Fibroblast of pulmonary artery (primary cell): ENCODE measurements at regions not wholly inside any gene's neighbourhood (a gene's known extent, or its start where the extent isn't known, plus 50 kb on each side); places are given as distances from the start of the nearest gene placed in this dataset.
A peak's percentile ranks its signal among the peaks of the same experiment; 100 is the strongest.
"Not testable (repeated sequence)": the region's sequence is repeated elsewhere in the genome, so short reads cannot be mapped to it uniquely, and the experiment has no call there.

ENCODE experiments used
- DNase-seq: peaks from one replicate; pipeline ENCODE4 v3.0.0-alpha.2; 2010; ENCODE audit warnings: low read depth
- H3K4me3 ChIP-seq: replicated peaks from 2 replicates; pipeline ENCODE4 v1.5.1; 2011; ENCODE audit warnings: low read depth, mild to moderate bottlenecking, control low read depth, low read length, moderate library complexity
- TF ChIP-seq, protein P1 (sequence below): IDR thresholded peaks from 2 replicates; pipeline ENCODE4 v1.5.1; 2011; ENCODE audit warnings: mild to moderate bottlenecking, control low read depth, low read length, inconsistent platforms; ENCODE audit errors: missing control alignments

DNA sequence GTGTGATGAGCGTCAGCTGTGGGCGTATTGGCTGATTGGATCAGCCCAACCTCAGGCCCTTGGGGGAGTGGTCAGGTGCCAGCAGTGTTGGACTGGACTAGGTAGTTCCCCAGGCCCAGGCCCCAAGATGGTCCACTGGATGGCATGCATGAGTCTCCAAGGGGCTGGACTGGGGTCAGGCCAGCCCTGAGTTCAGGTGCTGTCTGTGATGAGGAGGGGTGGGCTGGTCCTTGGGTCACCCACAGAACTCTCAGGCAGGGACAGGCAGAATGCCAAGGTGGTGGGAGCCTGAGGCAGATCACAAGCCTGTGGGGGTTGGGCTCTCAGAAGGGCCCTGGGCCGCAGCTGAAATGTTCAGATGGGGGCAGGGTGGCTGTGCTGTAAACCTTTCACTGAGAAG, 59.5 kb upstream of the THUMPD2 start:
- TF ChIP-seq, protein P1, sequence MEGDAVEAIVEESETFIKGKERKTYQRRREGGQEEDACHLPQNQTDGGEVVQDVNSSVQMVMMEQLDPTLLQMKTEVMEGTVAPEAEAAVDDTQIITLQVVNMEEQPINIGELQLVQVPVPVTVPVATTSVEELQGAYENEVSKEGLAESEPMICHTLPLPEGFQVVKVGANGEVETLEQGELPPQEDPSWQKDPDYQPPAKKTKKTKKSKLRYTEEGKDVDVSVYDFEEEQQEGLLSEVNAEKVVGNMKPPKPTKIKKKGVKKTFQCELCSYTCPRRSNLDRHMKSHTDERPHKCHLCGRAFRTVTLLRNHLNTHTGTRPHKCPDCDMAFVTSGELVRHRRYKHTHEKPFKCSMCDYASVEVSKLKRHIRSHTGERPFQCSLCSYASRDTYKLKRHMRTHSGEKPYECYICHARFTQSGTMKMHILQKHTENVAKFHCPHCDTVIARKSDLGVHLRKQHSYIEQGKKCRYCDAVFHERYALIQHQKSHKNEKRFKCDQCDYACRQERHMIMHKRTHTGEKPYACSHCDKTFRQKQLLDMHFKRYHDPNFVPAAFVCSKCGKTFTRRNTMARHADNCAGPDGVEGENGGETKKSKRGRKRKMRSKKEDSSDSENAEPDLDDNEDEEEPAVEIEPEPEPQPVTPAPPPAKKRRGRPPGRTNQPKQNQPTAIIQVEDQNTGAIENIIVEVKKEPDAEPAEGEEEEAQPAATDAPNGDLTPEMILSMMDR = no peak
- DNase-seq = no peak
- H3K4me3 ChIP-seq = no peak overlapping the region

DNA sequence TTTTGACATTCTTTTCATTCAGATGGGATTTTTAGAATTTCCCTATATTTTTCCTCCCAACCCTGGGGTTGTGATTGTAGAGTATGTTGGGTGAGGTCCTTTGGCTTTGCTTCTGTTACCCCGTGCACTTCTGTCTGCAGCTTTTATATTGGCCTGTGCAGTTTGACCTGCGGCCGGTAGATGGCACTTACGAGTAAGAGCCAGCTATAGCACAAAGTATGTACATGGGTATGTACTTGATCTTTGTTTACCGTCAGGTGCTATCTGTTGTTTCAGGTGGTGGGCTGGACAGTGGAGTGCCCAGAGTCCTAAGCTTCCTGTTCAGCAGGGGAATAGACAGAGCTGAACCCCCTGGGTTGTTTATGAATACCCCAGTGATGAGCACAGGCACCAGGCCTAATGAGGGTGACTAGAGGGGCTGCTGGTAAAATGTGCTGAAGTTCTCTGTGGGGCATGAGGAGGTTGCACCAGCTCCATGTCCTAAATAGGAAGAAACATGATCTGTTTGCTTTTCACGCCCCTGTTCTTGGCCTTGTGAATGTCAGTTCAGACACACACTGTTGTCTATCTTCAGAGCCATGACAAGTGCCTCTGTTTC, 58.9 kb upstream of the THUMPD2 start:
- H3K4me3 ChIP-seq = no peak overlapping the region
- TF ChIP-seq, protein P1 = peak; percentile 98
- DNase-seq = peak; percentile 64

DNA sequence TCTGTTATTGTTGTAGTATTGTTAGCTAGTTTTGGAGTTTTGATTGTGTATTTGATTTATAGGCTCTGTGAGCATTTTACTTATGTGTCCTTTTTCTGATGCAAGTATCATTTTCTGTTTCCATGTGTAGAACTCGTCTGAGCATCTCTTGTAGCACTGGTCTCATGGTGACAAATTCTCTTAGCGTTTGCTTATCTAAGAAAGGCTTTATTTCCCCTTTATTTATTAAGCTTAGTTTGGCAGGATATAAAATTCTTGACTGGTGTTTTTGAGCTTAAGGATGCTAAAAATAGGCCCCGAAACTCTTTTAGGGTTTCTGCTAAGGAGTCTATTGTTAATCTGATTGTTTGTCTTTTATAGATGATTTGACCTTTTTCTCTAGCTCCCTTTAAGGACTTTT, 57.6 kb upstream of the THUMPD2 start:
- TF ChIP-seq, protein P1 = no peak
- DNase-seq = no peak

DNA sequence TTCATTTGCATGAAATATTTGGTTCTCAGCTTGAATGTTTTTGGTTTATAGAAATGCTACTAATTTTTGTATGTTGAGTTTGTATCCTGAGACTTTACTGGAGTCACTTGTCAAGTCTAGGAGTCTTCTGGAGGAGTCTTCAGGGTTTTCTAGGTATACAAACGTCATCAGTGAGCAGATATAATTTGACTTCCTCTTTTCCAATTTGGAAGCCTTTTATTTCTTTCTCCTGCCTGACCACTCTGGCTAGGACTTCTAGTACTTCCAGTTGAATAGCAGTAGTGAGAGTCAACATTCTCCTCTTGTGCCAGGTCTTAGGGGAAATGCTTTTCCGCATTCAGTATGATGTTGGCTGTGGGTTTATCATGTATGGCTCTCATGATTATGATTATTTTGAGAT, 55.4 kb upstream of the THUMPD2 start:
- TF ChIP-seq, protein P1 = no peak
- no peak for DNase-seq
- H3K4me3 ChIP-seq = no peak overlapping the region

More for the DNA sequence above, 57.6 kb upstream of the THUMPD2 start:
- H3K4me3 ChIP-seq = no peak overlapping the region

DNA sequence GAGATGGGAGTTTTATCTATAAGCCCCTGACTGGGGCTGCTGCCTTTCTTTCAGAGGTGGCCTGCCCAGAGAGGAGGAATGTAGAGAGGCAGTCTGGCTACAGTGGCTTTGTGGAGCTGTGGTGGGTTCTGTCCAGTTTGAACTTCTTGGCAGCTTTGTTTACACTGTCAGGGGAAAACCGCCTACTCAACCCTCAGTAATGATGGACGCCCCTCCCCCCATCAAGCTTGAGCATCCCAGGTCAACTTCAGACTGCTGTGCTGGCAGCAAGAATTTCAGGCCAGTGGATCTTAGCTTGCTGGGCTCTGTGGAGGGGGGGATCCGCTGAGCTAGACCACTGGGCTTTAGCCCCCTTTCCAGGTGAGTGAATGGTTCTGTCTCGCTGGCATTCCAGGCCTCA, 51.6 kb upstream of the THUMPD2 start:
- not testable (repeated sequence) for DNase-seq, H3K4me3 ChIP-seq
